ENCODE measurements at regions not wholly inside any gene's neighbourhood (a gene's known extent, or its start where the extent isn't known, plus 50 kb on each side); places are given as distances from the start of the nearest gene placed in this dataset.

DNA sequence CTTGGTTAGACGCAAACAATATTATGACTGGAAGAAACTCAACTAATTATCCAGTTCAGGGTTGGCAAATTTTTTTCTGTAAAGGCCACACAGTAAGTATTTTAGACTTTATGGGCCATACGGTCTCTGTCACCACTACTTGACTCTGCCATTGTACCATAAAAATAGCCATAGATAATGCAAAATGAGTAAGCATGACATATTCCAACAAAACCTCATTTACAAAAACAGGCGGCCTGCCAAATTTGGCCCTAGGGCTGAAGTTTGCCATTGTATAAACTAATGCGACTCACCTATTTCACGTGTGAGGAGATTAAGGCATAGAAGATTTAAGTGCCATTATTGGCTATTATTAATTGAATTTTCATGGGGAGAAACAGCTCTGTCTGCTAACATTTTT lies 116.8 kb upstream of the CNTN6 start:
- TF ChIP-seq, protein P1, sequence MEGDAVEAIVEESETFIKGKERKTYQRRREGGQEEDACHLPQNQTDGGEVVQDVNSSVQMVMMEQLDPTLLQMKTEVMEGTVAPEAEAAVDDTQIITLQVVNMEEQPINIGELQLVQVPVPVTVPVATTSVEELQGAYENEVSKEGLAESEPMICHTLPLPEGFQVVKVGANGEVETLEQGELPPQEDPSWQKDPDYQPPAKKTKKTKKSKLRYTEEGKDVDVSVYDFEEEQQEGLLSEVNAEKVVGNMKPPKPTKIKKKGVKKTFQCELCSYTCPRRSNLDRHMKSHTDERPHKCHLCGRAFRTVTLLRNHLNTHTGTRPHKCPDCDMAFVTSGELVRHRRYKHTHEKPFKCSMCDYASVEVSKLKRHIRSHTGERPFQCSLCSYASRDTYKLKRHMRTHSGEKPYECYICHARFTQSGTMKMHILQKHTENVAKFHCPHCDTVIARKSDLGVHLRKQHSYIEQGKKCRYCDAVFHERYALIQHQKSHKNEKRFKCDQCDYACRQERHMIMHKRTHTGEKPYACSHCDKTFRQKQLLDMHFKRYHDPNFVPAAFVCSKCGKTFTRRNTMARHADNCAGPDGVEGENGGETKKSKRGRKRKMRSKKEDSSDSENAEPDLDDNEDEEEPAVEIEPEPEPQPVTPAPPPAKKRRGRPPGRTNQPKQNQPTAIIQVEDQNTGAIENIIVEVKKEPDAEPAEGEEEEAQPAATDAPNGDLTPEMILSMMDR (conservative IDR thresholded peaks at IDR 0.05; ENCODE audit: low read depth in 2 of 2), result no peak
- TF ChIP-seq, protein P2, sequence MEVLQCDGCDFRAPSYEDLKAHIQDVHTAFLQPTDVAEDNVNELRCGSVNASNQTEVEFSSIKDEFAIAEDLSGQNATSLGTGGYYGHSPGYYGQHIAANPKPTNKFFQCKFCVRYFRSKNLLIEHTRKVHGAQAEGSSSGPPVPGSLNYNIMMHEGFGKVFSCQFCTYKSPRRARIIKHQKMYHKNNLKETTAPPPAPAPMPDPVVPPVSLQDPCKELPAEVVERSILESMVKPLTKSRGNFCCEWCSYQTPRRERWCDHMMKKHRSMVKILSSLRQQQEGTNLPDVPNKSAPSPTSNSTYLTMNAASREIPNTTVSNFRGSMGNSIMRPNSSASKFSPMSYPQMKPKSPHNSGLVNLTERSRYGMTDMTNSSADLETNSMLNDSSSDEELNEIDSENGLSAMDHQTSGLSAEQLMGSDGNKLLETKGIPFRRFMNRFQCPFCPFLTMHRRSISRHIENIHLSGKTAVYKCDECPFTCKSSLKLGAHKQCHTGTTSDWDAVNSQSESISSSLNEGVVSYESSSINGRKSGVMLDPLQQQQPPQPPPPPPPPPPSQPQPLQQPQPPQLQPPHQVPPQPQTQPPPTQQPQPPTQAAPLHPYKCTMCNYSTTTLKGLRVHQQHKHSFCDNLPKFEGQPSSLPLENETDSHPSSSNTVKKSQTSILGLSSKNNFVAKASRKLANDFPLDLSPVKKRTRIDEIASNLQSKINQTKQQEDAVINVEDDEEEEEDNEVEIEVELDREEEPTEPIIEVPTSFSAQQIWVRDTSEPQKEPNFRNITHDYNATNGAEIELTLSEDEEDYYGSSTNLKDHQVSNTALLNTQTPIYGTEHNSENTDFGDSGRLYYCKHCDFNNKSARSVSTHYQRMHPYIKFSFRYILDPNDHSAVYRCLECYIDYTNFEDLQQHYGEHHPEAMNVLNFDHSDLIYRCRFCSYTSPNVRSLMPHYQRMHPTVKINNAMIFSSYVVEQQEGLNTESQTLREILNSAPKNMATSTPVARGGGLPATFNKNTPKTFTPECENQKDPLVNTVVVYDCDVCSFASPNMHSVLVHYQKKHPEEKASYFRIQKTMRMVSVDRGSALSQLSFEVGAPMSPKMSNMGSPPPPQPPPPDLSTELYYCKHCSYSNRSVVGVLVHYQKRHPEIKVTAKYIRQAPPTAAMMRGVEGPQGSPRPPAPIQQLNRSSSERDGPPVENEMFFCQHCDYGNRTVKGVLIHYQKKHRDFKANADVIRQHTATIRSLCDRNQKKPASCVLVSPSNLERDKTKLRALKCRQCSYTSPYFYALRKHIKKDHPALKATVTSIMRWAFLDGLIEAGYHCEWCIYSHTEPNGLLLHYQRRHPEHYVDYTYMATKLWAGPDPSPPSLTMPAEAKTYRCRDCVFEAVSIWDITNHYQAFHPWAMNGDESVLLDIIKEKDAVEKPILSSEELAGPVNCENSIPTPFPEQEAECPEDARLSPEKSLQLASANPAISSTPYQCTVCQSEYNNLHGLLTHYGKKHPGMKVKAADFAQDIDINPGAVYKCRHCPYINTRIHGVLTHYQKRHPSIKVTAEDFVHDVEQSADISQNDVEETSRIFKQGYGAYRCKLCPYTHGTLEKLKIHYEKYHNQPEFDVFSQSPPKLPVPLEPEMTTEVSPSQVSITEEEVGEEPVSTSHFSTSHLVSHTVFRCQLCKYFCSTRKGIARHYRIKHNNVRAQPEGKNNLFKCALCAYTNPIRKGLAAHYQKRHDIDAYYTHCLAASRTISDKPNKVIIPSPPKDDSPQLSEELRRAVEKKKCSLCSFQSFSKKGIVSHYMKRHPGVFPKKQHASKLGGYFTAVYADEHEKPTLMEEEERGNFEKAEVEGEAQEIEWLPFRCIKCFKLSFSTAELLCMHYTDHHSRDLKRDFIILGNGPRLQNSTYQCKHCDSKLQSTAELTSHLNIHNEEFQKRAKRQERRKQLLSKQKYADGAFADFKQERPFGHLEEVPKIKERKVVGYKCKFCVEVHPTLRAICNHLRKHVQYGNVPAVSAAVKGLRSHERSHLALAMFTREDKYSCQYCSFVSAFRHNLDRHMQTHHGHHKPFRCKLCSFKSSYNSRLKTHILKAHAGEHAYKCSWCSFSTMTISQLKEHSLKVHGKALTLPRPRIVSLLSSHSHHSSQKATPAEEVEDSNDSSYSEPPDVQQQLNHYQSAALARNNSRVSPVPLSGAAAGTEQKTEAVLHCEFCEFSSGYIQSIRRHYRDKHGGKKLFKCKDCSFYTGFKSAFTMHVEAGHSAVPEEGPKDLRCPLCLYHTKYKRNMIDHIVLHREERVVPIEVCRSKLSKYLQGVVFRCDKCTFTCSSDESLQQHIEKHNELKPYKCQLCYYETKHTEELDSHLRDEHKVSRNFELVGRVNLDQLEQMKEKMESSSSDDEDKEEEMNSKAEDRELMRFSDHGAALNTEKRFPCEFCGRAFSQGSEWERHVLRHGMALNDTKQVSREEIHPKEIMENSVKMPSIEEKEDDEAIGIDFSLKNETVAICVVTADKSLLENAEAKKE (CRISPR knock-in tag; IDR thresholded peaks at IDR 0.05), result no peak
- TF ChIP-seq, protein P3, sequence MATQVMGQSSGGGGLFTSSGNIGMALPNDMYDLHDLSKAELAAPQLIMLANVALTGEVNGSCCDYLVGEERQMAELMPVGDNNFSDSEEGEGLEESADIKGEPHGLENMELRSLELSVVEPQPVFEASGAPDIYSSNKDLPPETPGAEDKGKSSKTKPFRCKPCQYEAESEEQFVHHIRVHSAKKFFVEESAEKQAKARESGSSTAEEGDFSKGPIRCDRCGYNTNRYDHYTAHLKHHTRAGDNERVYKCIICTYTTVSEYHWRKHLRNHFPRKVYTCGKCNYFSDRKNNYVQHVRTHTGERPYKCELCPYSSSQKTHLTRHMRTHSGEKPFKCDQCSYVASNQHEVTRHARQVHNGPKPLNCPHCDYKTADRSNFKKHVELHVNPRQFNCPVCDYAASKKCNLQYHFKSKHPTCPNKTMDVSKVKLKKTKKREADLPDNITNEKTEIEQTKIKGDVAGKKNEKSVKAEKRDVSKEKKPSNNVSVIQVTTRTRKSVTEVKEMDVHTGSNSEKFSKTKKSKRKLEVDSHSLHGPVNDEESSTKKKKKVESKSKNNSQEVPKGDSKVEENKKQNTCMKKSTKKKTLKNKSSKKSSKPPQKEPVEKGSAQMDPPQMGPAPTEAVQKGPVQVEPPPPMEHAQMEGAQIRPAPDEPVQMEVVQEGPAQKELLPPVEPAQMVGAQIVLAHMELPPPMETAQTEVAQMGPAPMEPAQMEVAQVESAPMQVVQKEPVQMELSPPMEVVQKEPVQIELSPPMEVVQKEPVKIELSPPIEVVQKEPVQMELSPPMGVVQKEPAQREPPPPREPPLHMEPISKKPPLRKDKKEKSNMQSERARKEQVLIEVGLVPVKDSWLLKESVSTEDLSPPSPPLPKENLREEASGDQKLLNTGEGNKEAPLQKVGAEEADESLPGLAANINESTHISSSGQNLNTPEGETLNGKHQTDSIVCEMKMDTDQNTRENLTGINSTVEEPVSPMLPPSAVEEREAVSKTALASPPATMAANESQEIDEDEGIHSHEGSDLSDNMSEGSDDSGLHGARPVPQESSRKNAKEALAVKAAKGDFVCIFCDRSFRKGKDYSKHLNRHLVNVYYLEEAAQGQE (IDR thresholded peaks at IDR 0.05; ENCODE audit: unreplicated experiment), result no peak
- no peak for TF ChIP-seq JUNB (IDR thresholded peaks at IDR 0.05; ENCODE audit: unreplicated experiment)
- TF ChIP-seq EZH2 (IDR thresholded peaks at IDR 0.05; ENCODE audit: low read depth, unreplicated experiment), result no peak
- no peak for TF ChIP-seq EZH2phosphoT487 (IDR thresholded peaks at IDR 0.05; ENCODE audit: unreplicated experiment)
- TF ChIP-seq POLR2AphosphoS5 (IDR thresholded peaks at IDR 0.05; ENCODE audit: low read depth), result no peak
- TF ChIP-seq, protein P4, sequence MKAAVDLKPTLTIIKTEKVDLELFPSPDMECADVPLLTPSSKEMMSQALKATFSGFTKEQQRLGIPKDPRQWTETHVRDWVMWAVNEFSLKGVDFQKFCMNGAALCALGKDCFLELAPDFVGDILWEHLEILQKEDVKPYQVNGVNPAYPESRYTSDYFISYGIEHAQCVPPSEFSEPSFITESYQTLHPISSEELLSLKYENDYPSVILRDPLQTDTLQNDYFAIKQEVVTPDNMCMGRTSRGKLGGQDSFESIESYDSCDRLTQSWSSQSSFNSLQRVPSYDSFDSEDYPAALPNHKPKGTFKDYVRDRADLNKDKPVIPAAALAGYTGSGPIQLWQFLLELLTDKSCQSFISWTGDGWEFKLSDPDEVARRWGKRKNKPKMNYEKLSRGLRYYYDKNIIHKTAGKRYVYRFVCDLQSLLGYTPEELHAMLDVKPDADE (IDR thresholded peaks at IDR 0.05), result no peak

Data from GM23338 (cell line).